Mesodermal cell (in vitro differentiated cells): ENCODE measurements at regions not wholly inside any gene's neighbourhood (a gene's known extent, or its start where the extent isn't known, plus 50 kb on each side); places are given as distances from the start of the nearest gene placed in this dataset.
"Not testable (repeated sequence)": the region's sequence is repeated elsewhere in the genome, so short reads cannot be mapped to it uniquely, and the experiment has no call there.

Source experiments
- H3K27ac ChIP-seq: 2 replicates; pipeline ENCODE4 v1.7.0; 2013; ENCODE audit warnings: mild to moderate bottlenecking, low read depth, low read length, moderate library complexity; ENCODE audit not compliant: severe bottlenecking
- H3K36me3 ChIP-seq: 2 replicates; pipeline ENCODE4 v1.7.1; 2013; ENCODE audit warnings: mild to moderate bottlenecking, low read length, moderate library complexity; ENCODE audit not compliant: control insufficient read depth, insufficient read depth
- H3K4me1 ChIP-seq: one replicate; pipeline ENCODE4 v1.7.1; 2013; ENCODE audit warnings: mild to moderate bottlenecking, low read length; ENCODE audit not compliant: insufficient read depth, control insufficient read depth, poor library complexity, severe bottlenecking
- H3K4me3 ChIP-seq: 2 replicates; pipeline ENCODE4 v1.7.0; 2013; ENCODE audit warnings: low read length, control low read depth, mild to moderate bottlenecking; ENCODE audit not compliant: insufficient read depth, poor library complexity, severe bottlenecking; ENCODE audit errors: extremely low read depth
- H3K9me3 ChIP-seq: 2 replicates; pipeline ENCODE4 v1.7.1; 2013; ENCODE audit warnings: mild to moderate bottlenecking, low read length, moderate library complexity; ENCODE audit not compliant: control insufficient read depth
- WGBS, 2 experiments: methylation state at CpG; one replicate each; pipeline ENCODE4 v1.1.5; 2013; ENCODE audit warnings: missing lambda C conversion rate in 2 of 2; ENCODE audit not compliant: insufficient coverage in 2 of 2; 5-methylcytosine and 5-hydroxymethylcytosine counted together

GRCh38 chr6:76174722-76175121 is 102.3 kb upstream of the IMPG1 start:
- H3K4me3 ChIP-seq = no peak overlapping the region
- no peaks in the 10 kb centered on the region for H3K36me3 ChIP-seq
- H3K9me3 ChIP-seq = no peaks in the 10 kb centered on the region
- H3K27ac ChIP-seq = no peak overlapping the region
- H3K4me1 ChIP-seq = no peaks in the 10 kb centered on the region
- 60 to 89% methylated on average over 1 of the region's 1 CpG for WGBS, 2 experiments

- WGBS, 2 experiments = 80 to 100% methylated on average over 1 of the region's 1 CpG
- Histone ChIP-seq H3K36me3 (no peaks in the 10 kb centered on the region), H3K9me3 (no peaks in the 10 kb centered on the region), H3K4me1 (no peaks in the 10 kb centered on the region), H3K4me3 (no peak overlapping the region), H3K27ac (no peak overlapping the region)
Measured at GRCh38 chr6:76166874-76167273, 94.4 kb upstream of the IMPG1 start.

GRCh38 chr6:76166297-76166696 is 93.8 kb upstream of the IMPG1 start:
- no peaks in the 10 kb centered on the region for H3K4me1 ChIP-seq
- WGBS, 2 experiments = 88 to 89% methylated on average over 3 of the region's 6 CpGs
- H3K4me3 ChIP-seq = no peak overlapping the region
- H3K36me3 ChIP-seq = no peaks in the 10 kb centered on the region
- no peak overlapping the region for H3K27ac ChIP-seq
- H3K9me3 ChIP-seq = no peaks in the 10 kb centered on the region

- Histone ChIP-seq H3K36me3 (no peaks in the 10 kb centered on the region), H3K9me3 (no peaks in the 10 kb centered on the region), H3K4me3 (no peak overlapping the region), H3K27ac (no peak overlapping the region), H3K4me1 (no peaks in the 10 kb centered on the region)
- 94% methylated on average over 16 to 23 of the region's 23 CpGs for WGBS, 2 experiments
Measured at GRCh38 chr6:76165471-76166221, 93.2 kb upstream of the IMPG1 start.

GRCh38 chr6:76162811-76163210 is 90.3 kb upstream of the IMPG1 start:
- no peak overlapping the region for H3K27ac ChIP-seq
- H3K4me1 ChIP-seq = no peaks in the 10 kb centered on the region
- no peaks in the 10 kb centered on the region for H3K36me3 ChIP-seq
- H3K4me3 ChIP-seq = no peak overlapping the region
- 67% methylated on average over 1 of the region's 2 CpGs; no CpG with 5 or more reads in 1 of the 2 experiments for WGBS, 2 experiments
- H3K9me3 ChIP-seq = no peaks in the 10 kb centered on the region

- not testable (repeated sequence) for H3K4me3 ChIP-seq, H3K4me1 ChIP-seq, H3K9me3 ChIP-seq, H3K27ac ChIP-seq, H3K36me3 ChIP-seq
- WGBS, 2 experiments = 90 to 97% methylated on average over 5 to 6 of the region's 6 CpGs
Measured at GRCh38 chr6:76157800-76158199, 85.3 kb upstream of the IMPG1 start.

GRCh38 chr6:76135481-76135880 is 63.0 kb upstream of the IMPG1 start:
- H3K4me1 ChIP-seq = no peaks in the 10 kb centered on the region
- no peaks in the 10 kb centered on the region for H3K36me3 ChIP-seq
- 50 to 78% methylated on average over 1 of the region's 1 CpG for WGBS, 2 experiments
- H3K4me3 ChIP-seq = no peak overlapping the region
- no peaks in the 10 kb centered on the region for H3K9me3 ChIP-seq
- no peak overlapping the region for H3K27ac ChIP-seq

- no peak overlapping the region for H3K27ac ChIP-seq
- no peak overlapping the region for H3K4me3 ChIP-seq
- 50 to 64% methylated on average over 1 of the region's 2 CpGs for WGBS, 2 experiments
- no peaks in the 10 kb centered on the region for H3K4me1 ChIP-seq
- no peaks in the 10 kb centered on the region for H3K36me3 ChIP-seq
- no peaks in the 10 kb centered on the region for H3K9me3 ChIP-seq
Measured at GRCh38 chr6:76134651-76135050, 62.2 kb upstream of the IMPG1 start.

GRCh38 chr6:76124018-76124417 is 51.6 kb upstream of the IMPG1 start:
- no peaks in the 10 kb centered on the region for H3K9me3 ChIP-seq
- WGBS, 2 experiments = 85% methylated on average over 1 of the region's 1 CpG; no CpG with 5 or more reads in 1 of the 2 experiments
- no peak overlapping the region for H3K4me3 ChIP-seq
- no peaks in the 10 kb centered on the region for H3K4me1 ChIP-seq
- H3K27ac ChIP-seq = no peak overlapping the region
- no peaks in the 10 kb centered on the region for H3K36me3 ChIP-seq
